ENCODE measurements at regions not wholly inside any gene's neighbourhood (a gene's known extent, or its start where the extent isn't known, plus 50 kb on each side); places are given as distances from the start of the nearest gene placed in this dataset.

- Histone ChIP-seq H3K79me2 (ENCODE audit: control insufficient read depth, low read length) (no peaks in the 10 kb centered on the region), H4K20me1 (ENCODE audit: control insufficient read depth, insufficient read depth, low read depth, low read length) (no peaks in the 10 kb centered on the region), H3K4me2 (ENCODE audit: low read length) (no peak overlapping the region), H3K27ac (ENCODE audit: low read depth, low read length) (no peak overlapping the region), H3K4me3 (ENCODE audit: low read length) (no peak overlapping the region), H3K9me3 (ENCODE audit: control insufficient read depth, insufficient read depth, low read length) (no peaks in the 10 kb centered on the region), H3K27me3 (ENCODE audit: control insufficient read depth, low read length) (no peaks in the 10 kb centered on the region), H3K9me2 (replicated peaks; ENCODE audit: control insufficient read depth, low read length) (no peaks in the 10 kb centered on the region), H3K36me3 (ENCODE audit: control insufficient read depth, low read length) (no peaks in the 10 kb centered on the region), H3F3A (ENCODE audit: control insufficient read depth, insufficient read depth) (no peaks in the 10 kb centered on the region), H3K4me1 (ENCODE audit: control insufficient read depth, low read length) (no peaks in the 10 kb centered on the region)
- TF ChIP-seq EZH2phosphoT487 (IDR thresholded peaks at IDR 0.05; ENCODE audit: borderline replicate concordance, low read length) = no peak
- TF ChIP-seq CTCF (IDR thresholded peaks at IDR 0.05; ENCODE audit: low read depth, low read length, poor library complexity, severe bottlenecking) = no peak
Observed at GRCh38 chr11:96942855-96943254, 553.0 kb downstream of the JRKL start.

- Histone ChIP-seq H3F3A (ENCODE audit: control insufficient read depth, insufficient read depth) (no peaks in the 10 kb centered on the region), H3K4me1 (ENCODE audit: control insufficient read depth, low read length) (no peaks in the 10 kb centered on the region), H3K79me2 (ENCODE audit: control insufficient read depth, low read length) (no peaks in the 10 kb centered on the region), H3K27me3 (ENCODE audit: control insufficient read depth, low read length) (no peaks in the 10 kb centered on the region), H3K4me3 (ENCODE audit: low read length) (no peak overlapping the region), H3K4me2 (ENCODE audit: low read length) (no peak overlapping the region), H4K20me1 (ENCODE audit: control insufficient read depth, insufficient read depth, low read depth, low read length) (no peaks in the 10 kb centered on the region), H3K27ac (ENCODE audit: low read depth, low read length) (no peak overlapping the region), H3K36me3 (ENCODE audit: control insufficient read depth, low read length) (no peaks in the 10 kb centered on the region), H3K9me3 (ENCODE audit: control insufficient read depth, insufficient read depth, low read length) (no peaks in the 10 kb centered on the region), H3K9me2 (replicated peaks; ENCODE audit: control insufficient read depth, low read length) (no peaks in the 10 kb centered on the region)
- TF ChIP-seq EZH2phosphoT487 (IDR thresholded peaks at IDR 0.05; ENCODE audit: borderline replicate concordance, low read length) (no peak), CTCF (IDR thresholded peaks at IDR 0.05; ENCODE audit: low read depth, low read length, poor library complexity, severe bottlenecking) (no peak)
Observed at GRCh38 chr11:96943970-96944369, 554.2 kb downstream of the JRKL start.

- Histone ChIP-seq H3K4me1 (ENCODE audit: control insufficient read depth, low read length) (no peaks in the 10 kb centered on the region), H4K20me1 (ENCODE audit: control insufficient read depth, insufficient read depth, low read depth, low read length) (no peaks in the 10 kb centered on the region), H3K27me3 (ENCODE audit: control insufficient read depth, low read length) (no peaks in the 10 kb centered on the region), H3K27ac (ENCODE audit: low read depth, low read length) (no peak overlapping the region), H3K36me3 (ENCODE audit: control insufficient read depth, low read length) (no peaks in the 10 kb centered on the region), H3K9me2 (replicated peaks; ENCODE audit: control insufficient read depth, low read length) (no peaks in the 10 kb centered on the region), H3K79me2 (ENCODE audit: control insufficient read depth, low read length) (no peaks in the 10 kb centered on the region), H3F3A (ENCODE audit: control insufficient read depth, insufficient read depth) (no peaks in the 10 kb centered on the region), H3K4me2 (ENCODE audit: low read length) (no peak overlapping the region), H3K4me3 (ENCODE audit: low read length) (no peak overlapping the region), H3K9me3 (ENCODE audit: control insufficient read depth, insufficient read depth, low read length) (no peaks in the 10 kb centered on the region)
- TF ChIP-seq EZH2phosphoT487 (IDR thresholded peaks at IDR 0.05; ENCODE audit: borderline replicate concordance, low read length) = no peak
Observed at GRCh38 chr11:96948066-96948465, 558.3 kb downstream of the JRKL start.

GRCh38 chr11:96949464-96949863, 559.7 kb downstream of the JRKL start:
- Histone ChIP-seq H4K20me1 (ENCODE audit: control insufficient read depth, insufficient read depth, low read depth, low read length) (no peaks in the 10 kb centered on the region), H3K4me3 (ENCODE audit: low read length) (no peak overlapping the region), H3F3A (ENCODE audit: control insufficient read depth, insufficient read depth) (no peaks in the 10 kb centered on the region), H3K79me2 (ENCODE audit: control insufficient read depth, low read length) (no peaks in the 10 kb centered on the region), H3K9me3 (ENCODE audit: control insufficient read depth, insufficient read depth, low read length) (no peaks in the 10 kb centered on the region), H3K4me2 (ENCODE audit: low read length) (no peak overlapping the region), H3K9me2 (replicated peaks; ENCODE audit: control insufficient read depth, low read length) (no peaks in the 10 kb centered on the region), H3K27me3 (ENCODE audit: control insufficient read depth, low read length) (no peaks in the 10 kb centered on the region), H3K4me1 (ENCODE audit: control insufficient read depth, low read length) (no peaks in the 10 kb centered on the region), H3K27ac (ENCODE audit: low read depth, low read length) (no peak overlapping the region), H3K36me3 (ENCODE audit: control insufficient read depth, low read length) (no peaks in the 10 kb centered on the region)
- TF ChIP-seq CTCF (IDR thresholded peaks at IDR 0.05; ENCODE audit: low read depth, low read length, poor library complexity, severe bottlenecking) (no peak), EZH2phosphoT487 (IDR thresholded peaks at IDR 0.05; ENCODE audit: borderline replicate concordance, low read length) (no peak)
